Stimulated activated CD4-positive, alpha-beta T cell treated with anti-CD3 and anti-CD28 coated beads, Interleukin-12 subunit alpha, Interleukin-12 subunit beta, amount 100 ng/mL, for 4 hours (primary cell): ENCODE measurements at regions not wholly inside any gene's neighbourhood (a gene's known extent, or its start where the extent isn't known, plus 50 kb on each side); places are given as distances from the start of the nearest gene placed in this dataset.
"Not testable (repeated sequence)": the region's sequence is repeated elsewhere in the genome, so short reads cannot be mapped to it uniquely, and the experiment has no call there.

Source experiments
- DNase-seq: peaks from one replicate; pipeline ENCODE4 v3.0.0-alpha.2; 2020

DNA sequence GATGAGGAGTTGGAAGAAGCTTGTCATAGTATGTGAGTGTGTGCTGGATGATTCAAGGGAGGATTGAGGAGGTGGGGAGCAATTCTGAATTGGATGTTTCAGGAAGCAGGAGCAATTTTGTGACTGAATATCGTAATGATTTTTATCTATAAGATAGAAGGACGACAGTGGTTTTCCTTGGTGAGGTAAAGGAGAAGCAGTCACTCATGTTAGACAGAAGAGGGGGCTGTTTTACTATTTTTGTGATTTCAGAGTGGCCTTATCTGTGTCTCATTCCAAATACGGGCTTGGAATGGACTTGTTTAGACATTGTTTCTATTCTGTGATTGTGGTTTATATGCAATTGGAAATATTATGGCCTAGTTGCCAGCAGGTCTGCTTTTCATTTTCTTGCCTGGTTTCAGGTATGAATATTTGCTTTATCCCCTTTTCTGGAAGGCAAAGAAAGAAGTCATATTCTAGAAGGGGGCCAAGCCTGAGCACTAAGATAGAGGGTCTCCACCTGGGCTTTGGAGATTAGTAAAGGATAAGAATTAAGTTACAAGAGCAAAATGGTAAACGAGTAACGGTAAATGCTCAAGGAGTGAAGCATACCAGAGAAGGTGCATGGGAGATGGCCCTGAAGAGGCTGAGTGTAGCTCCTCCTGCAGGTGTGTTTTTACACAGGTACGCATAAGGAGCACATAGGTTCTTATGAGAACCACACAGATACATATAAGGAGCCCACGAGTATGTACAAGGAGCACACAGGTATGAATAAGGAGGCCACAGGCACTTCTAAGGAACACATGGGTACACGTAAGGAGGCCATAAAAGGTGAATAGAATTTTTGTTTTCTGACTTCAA is 124.6 kb upstream of the KCNAB1 start:
- DNase-seq, result no peak

DNA sequence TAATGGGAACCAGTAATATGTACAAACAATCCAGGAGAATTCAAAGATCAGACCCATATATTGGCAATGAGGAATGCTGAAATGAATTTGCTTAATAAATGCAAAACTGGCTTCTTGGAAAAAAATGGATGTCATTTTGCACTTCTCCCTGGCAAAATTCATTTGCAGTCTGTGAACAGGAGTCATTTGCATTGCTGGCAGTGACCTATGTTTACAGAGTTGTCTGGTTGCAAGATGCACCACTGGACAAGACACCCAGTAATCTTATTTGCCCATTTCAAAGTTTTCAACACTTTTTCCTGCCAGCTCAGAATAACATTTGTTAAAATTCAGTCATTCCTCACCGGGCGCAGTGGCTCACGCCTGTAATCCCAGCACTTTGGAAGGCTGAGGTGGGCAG is 123.5 kb upstream of the KCNAB1 start:
- no peak for DNase-seq

DNA sequence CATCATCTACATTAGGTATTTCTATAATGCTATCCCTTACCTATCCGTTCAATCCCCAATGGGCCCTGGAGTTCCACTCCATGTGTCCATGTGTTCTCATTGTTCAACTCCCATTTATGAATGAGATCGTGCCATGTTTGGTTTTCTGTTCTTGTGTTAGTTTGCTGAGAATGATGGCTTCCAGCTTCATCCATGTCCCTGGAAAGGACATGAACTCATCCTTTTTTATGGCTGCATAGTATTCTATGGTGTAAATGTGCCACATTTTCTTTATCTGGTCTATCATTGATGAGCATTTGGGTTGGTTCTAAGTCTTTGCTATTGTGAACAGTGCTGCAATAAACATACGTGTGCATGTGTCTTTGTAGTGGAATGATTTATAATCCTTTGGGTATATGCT is 122.2 kb upstream of the KCNAB1 start:
- DNase-seq, result not testable (repeated sequence)

DNA sequence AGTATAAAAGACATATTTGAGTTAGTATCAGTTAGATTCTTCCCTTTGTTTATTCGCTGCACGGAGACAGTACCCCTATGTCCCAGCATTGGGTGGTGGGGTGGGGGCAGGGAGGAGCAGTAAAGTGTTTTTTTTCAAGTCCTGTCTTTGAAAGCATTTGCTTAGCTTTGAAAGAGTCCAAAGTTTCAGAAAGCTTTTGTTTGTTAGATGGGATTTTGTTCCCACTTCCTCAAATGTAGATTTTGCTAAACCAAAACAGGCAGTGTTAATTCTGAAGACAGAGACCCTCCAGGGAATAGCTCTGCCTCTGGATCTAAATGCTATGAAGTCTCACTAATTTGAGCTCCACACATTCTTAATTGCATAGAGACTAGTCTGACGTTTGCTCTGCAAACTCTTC is 114.6 kb upstream of the KCNAB1 start:
- DNase-seq, result no peak

DNA sequence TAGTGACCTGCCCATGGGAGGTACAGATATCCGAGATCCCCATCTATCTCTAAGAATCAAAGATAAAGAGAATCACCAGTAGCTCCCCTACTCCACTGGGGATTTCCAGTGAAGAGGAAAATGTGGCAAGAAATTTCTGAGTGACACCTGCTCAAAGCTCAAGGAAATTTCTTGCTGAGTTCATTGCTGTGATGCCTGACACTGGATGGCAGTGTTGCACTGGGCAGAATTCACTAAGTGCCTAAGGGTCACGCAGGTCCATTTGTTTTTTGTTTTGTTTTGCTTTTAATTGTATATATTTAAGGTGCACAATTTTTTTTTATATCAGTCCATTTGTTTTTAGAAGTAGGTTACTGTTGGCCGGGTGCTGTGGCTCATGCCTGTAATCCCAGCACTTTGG is 109.5 kb upstream of the KCNAB1 start:
- DNase-seq, result no peak

DNA sequence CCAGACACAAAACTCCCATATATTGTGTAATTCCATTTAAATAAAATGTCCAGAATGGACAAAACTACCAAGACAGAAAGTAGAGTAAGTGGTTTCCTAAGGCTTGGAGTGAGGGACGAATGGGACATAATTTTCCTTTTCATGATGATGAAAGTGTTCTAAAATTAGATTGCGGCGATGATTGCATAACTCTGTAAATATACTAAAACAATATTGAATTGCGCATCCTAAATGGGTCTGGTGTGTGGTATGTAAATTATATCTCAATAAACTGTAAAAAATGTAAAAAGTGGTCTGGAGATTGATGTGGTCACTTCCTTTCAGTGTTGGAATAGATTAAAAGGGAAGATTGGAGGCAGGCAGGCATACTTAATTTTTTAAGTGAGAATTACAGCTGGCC is 105.9 kb upstream of the KCNAB1 start:
- DNase-seq, result no peak

DNA sequence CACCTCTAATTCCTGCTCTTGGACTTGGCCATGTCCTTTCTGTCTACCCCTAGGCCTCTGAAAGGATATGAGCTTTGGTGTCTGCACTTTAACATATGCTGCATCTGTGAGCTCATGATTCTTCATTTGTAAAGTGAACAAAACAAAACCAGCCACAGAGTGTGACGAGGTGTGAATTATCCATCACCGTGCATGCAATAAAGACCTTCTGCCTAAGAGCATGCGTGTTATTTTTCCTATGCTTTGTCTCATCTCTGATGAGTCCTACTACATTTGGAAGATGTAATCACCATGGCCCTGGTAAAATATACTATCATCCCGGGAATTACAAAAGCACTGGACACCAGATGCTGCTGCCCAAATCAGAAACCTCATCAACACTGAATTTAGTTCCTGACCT is 103.5 kb upstream of the KCNAB1 start:
- no peak for DNase-seq

DNA sequence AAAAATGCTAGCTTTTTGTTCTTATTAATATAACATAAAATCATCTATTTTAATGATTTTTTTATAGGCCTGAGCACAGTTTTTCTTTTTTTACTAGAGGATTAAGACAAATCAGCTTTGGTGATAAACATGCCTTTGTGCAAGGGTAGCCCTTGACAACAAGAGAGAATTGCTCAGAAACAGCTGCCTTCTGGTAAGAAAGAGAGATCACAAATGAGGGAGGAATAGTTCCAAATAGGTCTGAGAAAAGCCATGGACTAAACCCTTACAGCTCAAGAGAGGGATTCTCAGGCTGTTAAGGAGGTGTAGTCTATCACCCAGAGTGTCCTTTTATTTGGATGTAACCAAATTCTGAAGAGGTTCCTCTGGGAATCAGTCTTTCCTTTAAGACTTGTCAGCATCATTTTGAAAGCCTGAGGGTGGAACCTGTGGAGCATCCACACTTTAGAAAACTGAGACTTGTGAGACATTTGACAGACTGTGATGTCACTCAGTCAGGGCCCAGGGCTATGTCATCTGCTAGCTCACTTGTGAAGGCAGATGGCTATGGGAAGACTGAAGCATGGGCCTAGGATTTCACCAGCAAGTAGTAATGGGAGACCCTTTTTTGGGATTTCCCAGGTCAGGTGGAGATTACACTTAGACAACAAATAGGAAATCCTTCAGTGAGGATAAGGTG is 102.9 kb upstream of the KCNAB1 start:
- no peak for DNase-seq

DNA sequence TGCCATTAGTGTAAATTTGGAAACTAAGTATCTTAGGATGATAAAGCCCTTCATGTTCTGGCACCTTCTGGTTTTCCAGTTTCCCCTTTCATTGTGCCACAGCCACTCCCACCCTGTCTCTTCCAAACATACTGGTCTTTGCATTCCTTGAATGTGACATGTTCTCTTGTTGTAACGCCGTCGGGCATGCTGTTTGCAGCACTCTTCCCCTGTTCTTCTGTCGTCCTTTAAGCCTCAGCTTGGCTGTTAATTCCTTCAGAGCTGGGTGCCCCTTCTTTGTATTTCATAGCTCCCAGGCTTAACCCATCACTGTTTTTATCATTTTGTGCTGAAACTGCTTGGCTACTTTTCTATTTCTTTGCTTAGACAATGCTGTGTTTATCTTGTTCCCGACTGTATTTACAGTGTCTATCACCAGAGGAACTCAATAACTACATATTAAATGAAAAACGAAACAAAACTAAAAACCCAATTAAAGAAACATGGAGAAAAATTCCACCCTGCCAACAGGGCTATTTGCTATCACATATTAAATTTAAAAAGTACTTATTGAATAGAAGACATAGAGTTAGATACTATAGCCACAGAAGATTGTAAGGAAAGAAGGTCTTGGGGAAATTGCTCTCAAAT is 95.4 kb upstream of the KCNAB1 start:
- no peak for DNase-seq

DNA sequence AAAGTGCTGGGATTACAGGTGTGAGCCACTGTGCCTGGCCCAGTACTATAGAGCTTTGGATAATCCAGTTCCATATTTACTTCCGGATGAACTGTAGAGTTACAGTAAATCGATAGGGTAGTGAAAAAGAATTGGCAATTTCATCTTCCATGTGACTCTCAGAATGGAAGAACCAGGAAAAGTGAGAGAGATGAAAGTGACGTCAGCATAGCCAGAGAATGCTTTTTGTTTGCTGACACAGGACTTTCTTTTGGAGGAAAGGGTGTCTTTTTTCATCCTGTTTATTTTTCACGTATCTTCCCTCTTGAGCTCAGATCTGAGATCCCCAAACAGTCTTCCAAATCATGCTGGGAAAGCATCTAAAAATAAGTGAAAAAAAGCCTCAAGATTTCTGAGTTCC is 91.2 kb upstream of the KCNAB1 start:
- no peak for DNase-seq

DNA sequence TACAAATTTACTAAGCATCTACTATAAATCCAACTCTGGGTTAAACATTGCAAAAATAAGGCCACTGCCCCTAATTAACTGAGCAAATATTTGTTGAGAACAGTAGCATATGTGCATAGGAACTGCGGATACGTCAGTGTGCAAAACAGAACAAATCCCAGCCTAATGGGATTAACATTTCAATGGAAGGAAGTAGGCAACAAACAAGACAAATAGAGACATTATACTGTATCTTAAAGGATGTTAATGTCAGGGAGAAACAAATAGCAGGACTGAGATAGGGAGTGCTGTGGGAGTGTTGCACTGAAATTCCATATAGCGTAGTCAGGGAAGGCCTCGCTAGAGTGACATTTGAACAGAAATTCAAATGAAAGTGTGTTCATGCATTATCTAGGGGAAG is 89.7 kb upstream of the KCNAB1 start:
- no peak for DNase-seq

DNA sequence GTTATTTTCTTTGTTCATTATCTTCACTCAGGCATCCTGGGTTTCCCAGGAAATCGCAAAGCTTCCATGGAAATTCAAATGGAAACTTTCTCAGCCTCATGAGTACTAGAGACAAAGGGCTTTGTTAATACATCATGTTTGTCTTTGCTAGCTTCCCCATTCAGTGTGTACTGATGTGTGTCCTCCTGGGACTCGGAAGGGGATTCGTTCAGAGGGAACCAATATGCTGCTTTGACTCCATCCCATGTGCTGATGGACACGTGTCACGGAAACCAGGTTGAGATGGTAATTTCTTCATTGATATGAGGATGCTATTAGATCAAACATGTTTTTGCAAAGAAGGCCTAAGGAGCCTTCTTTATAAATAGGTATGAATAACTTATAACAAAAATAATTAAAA is 87.0 kb upstream of the KCNAB1 start:
- DNase-seq, result no peak

DNA sequence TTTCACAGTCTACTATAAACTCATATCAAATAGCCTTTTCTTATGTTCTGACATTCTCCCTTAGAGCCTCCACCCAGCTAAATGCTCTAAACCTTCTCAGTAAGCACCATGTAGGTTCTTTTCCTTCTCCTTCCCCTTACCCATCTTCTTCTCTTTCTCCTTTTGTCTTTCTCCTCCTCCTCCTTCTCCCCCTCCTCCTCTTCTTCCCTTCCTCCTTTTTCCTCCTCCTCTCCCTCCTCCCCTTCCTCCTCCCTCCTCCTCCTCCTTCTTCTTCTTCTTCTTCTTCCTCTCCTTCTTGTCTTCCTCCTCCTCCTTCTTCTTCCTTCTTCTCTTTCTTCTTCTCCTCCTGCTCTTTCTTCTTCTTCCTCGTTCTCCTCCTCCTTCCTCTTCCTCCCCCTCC is 85.2 kb upstream of the KCNAB1 start:
- no peak for DNase-seq

DNA sequence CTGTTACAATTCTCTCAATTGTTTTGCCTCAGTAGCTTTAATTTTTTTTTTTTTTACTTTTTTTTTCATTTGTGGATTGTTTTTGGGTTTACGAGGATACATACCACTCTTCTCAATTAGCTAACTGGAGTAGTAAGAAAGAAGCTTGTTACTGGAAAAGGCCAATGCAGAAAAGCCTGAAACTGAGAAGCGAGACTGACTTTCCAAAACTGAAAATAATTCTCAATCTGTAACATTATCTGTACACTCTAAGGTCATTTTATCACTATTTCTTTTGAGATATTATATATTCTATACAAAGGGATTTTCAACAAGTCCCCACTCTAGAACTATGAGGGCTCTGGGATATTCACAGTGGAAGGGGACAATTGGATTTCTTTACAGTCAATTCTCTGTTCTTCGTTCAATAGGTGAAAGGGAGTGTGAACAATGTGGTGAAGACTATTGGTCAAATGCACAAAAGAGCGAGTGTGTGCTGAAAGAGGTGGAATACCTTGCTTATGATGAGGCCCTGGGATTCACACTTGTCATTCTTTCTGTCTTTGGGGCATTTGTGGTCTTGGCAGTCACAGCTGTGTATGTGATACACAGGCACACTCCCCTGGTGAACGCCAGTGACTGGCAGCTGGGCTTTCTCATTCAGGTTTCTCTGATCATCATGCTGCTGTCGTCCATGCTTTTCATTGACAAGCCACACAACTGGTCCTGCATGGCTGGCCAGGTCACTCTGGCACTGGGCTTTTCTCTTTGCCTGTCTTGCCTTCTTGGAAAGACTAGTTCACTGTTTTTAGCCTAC is 83.9 kb upstream of the KCNAB1 start:
- DNase-seq, result no peak

DNA sequence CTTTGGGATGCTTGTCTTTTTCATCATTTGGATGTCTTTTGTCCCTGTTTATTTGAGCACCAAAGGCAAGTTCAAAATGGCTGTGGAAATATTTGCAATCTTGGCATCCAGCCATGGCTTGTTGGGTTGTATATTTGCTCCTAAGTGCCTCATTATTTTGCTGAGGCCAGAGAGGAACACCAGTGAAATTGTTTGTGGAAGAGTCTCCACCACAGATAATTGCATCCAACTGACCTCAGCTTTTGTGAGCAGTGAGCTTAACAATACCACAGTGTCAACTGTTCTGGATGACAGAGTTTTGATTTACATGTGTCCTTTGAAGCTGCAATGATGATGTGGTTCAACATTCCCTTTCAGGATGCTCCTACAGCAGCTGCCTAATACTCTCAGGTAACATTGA is 83.0 kb upstream of the KCNAB1 start:
- no peak for DNase-seq

DNA sequence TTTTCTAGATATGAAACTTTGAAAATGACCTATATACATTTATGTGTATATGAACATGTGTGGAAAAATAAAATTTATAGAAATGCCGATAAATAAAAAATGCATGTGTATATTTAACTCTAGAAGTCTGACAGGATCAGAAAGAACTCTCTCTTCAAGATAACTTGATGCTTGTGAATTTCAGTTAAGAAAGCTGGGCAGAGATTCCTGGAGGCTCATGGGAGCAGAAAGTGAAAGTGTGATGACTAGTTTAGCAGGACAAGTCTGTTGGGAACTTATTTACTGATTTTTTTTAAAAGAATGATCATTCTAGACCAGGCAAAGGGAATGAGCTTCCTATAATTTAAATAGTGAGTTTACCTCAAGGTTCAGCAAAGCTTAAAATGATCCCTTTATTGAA is 81.5 kb upstream of the KCNAB1 start:
- no peak for DNase-seq

DNA sequence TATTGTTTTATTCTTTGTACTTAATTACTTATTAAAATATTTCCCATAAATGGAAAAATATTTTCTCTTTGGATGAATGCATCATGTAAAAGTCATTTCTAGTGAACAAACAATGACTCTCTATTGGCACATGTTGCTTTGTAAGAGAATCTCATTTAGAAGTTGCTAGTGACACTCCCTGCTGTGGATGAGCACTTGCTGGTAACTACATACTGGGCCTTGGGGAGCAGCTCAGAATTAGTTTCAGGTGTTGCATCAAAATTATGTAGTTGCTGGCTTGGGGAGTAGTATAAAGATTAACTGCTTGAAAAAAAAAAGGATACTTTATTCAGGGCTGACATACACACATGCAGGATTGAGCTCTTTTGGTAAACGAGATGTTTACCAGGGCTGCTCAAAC is 80.3 kb upstream of the KCNAB1 start:
- DNase-seq, result no peak

DNA sequence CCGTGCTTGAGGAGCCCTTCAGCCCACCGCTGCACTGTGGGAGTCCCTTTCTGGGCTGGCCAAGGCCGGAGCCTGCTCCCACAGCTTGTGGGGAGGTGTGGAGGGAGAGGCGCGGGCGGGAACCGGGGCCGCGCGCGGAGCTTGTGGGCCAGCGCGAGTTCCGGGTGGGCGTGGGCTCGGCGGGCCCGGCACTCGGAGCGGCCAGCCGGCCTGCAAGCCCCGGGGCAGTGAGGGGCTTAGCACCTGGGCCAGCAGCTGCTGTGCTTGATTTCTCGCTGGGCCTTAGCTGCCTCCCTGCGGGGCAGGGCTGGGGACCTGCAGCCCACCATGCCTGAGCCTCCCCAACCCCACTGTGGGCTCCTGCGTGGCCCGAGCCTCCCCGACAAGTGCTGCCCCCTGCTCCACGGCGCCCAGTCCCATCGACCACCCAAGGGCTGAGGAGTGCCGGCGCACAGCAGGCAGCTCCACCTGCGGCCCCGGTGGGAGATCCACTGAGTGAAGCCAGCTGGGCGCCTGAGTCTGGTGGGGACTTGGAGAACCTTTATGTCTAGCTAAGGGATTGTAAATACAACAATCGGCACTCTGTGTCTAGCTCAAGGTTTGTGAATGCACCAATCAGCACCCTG is 79.0 kb upstream of the KCNAB1 start:
- not testable (repeated sequence) for DNase-seq

DNA sequence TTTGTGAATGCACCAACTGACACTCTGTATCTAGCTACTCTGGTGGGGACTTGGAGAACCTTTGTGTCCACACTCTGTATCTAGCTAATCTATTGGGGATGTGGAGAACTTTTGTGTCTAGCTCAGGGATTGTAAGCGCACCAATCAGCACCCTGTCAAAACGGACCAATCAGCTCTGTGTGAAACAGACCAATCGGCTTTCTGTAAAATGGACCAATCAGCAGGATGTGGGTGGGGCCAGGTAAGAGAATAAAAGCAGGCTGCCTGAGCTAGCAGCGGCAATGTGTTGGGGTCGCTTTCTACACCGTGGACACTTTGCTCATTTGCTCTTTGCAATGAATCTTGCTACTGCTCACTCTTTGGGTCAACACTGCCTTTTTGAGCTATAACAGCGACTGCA is 78.5 kb upstream of the KCNAB1 start:
- DNase-seq, result not testable (repeated sequence)

DNA sequence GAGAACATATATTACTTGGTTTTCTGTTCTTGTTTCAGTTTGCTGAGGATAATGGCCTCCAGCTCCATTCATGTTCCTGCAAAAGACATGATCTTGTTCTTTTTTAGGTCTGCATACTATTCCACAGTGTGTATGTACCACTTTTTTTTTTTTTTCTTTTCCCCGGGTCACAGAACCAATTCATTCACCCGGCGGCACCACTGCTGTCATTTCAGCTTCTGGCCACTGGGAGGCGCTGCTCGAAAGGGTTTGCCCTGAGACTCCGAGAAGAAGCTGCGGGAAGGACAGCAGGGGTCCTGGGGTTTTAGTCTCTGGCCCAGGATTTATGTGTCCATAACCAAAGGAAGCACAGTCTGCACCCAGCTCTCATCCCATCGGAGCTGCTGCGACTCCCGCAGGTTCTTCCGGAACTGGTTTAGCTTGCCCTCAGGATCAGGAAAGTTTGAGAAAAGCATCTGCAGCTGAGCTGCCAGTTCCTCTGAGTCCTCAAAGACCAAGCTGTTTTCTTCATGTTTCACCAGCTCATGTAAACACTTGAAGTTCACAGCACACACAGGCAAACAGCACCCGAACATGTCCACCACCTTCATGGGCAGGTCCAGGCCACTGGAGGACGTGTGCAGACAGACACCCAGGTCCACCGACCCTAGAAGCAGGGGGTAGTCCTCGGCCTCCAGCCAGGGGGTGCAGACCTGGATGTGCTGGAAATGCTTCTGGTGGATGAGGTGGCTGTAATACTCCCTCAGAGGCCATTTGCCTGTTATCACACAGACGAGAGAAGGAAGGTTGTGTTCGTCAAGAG is 76.3 kb upstream of the KCNAB1 start:
- peak; percentile 28 for DNase-seq

DNA sequence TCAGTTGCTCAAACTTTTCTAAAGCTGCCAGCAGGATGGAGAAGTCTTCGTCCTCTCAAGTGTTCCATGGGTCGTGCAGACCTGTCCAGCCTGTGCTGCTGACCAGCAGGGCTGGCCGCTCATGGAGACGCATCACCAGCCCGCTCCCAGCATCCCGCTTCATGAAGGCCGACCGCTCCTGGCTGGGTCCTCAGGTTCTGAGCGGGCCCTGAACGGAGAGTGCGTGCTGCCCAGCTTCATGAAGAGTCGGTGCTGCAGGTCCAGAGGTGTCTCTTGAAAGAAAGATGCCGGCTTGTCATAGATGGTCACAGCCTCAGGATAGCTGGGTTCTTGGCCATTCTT is 75.8 kb upstream of the KCNAB1 start:
- DNase-seq, result no peak

DNA sequence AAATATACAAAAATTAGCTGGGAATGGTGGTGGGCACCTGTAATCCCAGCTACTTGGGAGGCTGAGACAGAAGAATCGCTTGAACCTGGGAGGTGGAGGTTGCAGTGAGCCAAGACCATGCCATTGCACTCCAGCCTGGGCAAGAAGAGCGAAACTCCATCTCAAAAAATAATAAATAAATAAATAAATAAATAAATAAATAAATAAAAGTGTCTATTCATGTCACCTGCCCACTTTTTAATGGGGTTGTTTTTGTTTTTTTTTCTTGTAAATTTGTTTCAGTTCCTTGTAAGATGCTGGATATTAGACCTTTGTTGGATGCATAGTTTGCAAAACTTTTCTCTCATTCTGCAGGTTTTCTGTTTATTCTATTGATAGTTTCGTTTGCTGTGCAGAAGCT is 71.9 kb upstream of the KCNAB1 start:
- not testable (repeated sequence) for DNase-seq
